ENCODE measurements at regions not wholly inside any gene's neighbourhood (a gene's known extent, or its start where the extent isn't known, plus 50 kb on each side); places are given as distances from the start of the nearest gene placed in this dataset.
A peak's percentile ranks its signal among the peaks of the same experiment; 100 is the strongest.

- Histone ChIP-seq H3K4me1 (ENCODE audit: control insufficient read depth, extremely low read depth, insufficient read depth, low read length) (peaks cover 28% of the 10 kb centered on the region), H2AFZ (ENCODE audit: control insufficient read depth, low read length) (no peak overlapping the region), H3K9ac (ENCODE audit: control insufficient read depth, extremely low read depth, insufficient read depth, low read length) (no peak overlapping the region), H3K36me3 (ENCODE audit: control insufficient read depth in 2 of 2, extremely low read depth in 1 of 2, insufficient read depth in 2 of 2, low read length in 2 of 2) (no peaks in the 10 kb centered on the region), H4K20me1 (ENCODE audit: control insufficient read depth, extremely low read depth, insufficient read depth, low read length) (no peaks in the 10 kb centered on the region), H3K9me3 (ENCODE audit: control insufficient read depth, low read depth, low read length) (no peaks in the 10 kb centered on the region), H3K9me1 (ENCODE audit: control insufficient read depth, extremely low read depth, insufficient read depth, low read length) (no peaks in the 10 kb centered on the region), H3K27ac (ENCODE audit: control insufficient read depth, insufficient read depth, low read length) (peak overlapping the region; percentile 70), H3K4me3 (ENCODE audit: control insufficient read depth in 2 of 3, extremely low read depth in 1 of 3, insufficient read depth in 2 of 3, low read depth in 1 of 3, low read length in 3 of 3) (no peak overlapping the region), H3K4me2 (ENCODE audit: control insufficient read depth, extremely low read depth, insufficient read depth, low read depth, low read length) (peak overlapping the region; percentile 56), H3K79me2 (ENCODE audit: control insufficient read depth, insufficient read depth, low read length) (no peaks in the 10 kb centered on the region), H3K27me3 (ENCODE audit: control insufficient read depth, extremely low read depth, insufficient read depth, low read length) (no peaks in the 10 kb centered on the region)
- dilution Hi-C loops (cut with MboI; ENCODE audit: extremely low pct_ligation_motif_present, low sequenced_read_pairs), result no loop called here
- TF ChIP-seq CTCF (optimal IDR thresholded peaks at IDR 0.05 in 1 of 3, IDR thresholded peaks at IDR 0.05 in 1 of 3, conservative IDR thresholded peaks at IDR 0.05 in 1 of 3; ENCODE audit: extremely low read depth in 1 of 3, insufficient read depth in 2 of 3, low read length in 3 of 3), result no peak
- no peak for TF ChIP-seq EZH2 (IDR thresholded peaks at IDR 0.05; ENCODE audit: low read length)
- DNase-seq (ENCODE audit: low read depth, low spot score) (no peak), FAIRE-seq (no peak)
These were observed 183.2 kb upstream of the POU5F2 start for GRCh38 chr5:93924628-93925027.

- FAIRE-seq, result no peak
- dilution Hi-C loops (cut with MboI; ENCODE audit: extremely low pct_ligation_motif_present, low sequenced_read_pairs), result no loop called here
These were observed 181.2 kb upstream of the POU5F2 start for GRCh38 chr5:93922551-93922950.

More at GRCh38 chr5:93922551-93922950, 181.2 kb upstream of the POU5F2 start:
- no peaks in the 10 kb centered on the region for H3K79me2 ChIP-seq (ENCODE audit: control insufficient read depth, insufficient read depth, low read length)
- no peak overlapping the region for H3K4me2 ChIP-seq (ENCODE audit: control insufficient read depth, extremely low read depth, insufficient read depth, low read depth, low read length)
- no peaks in the 10 kb centered on the region for H3K9me3 ChIP-seq (ENCODE audit: control insufficient read depth, low read depth, low read length)
- H3K4me1 ChIP-seq (ENCODE audit: control insufficient read depth, extremely low read depth, insufficient read depth, low read length), result peaks cover 26% of the 10 kb centered on the region
- DNase-seq (ENCODE audit: low read depth, low spot score), result no peak
- no peak overlapping the region for H3K9ac ChIP-seq (ENCODE audit: control insufficient read depth, extremely low read depth, insufficient read depth, low read length)
- H3K4me3 ChIP-seq (ENCODE audit: control insufficient read depth in 2 of 3, extremely low read depth in 1 of 3, insufficient read depth in 2 of 3, low read depth in 1 of 3, low read length in 3 of 3), result no peak overlapping the region
- H2AFZ ChIP-seq (ENCODE audit: control insufficient read depth, low read length), result no peak overlapping the region
- H3K36me3 ChIP-seq (ENCODE audit: control insufficient read depth in 2 of 2, extremely low read depth in 1 of 2, insufficient read depth in 2 of 2, low read length in 2 of 2), result no peaks in the 10 kb centered on the region
- no peak overlapping the region for H3K27ac ChIP-seq (ENCODE audit: control insufficient read depth, insufficient read depth, low read length)
- no peaks in the 10 kb centered on the region for H4K20me1 ChIP-seq (ENCODE audit: control insufficient read depth, extremely low read depth, insufficient read depth, low read length)
- H3K9me1 ChIP-seq (ENCODE audit: control insufficient read depth, extremely low read depth, insufficient read depth, low read length), result no peaks in the 10 kb centered on the region
- TF ChIP-seq CTCF (optimal IDR thresholded peaks at IDR 0.05 in 1 of 3, IDR thresholded peaks at IDR 0.05 in 1 of 3, conservative IDR thresholded peaks at IDR 0.05 in 1 of 3; ENCODE audit: extremely low read depth in 1 of 3, insufficient read depth in 2 of 3, low read length in 3 of 3) (no peak), EZH2 (IDR thresholded peaks at IDR 0.05; ENCODE audit: low read length) (no peak)
- H3K27me3 ChIP-seq (ENCODE audit: control insufficient read depth, extremely low read depth, insufficient read depth, low read length), result no peaks in the 10 kb centered on the region

Data from keratinocyte (primary cell).